Stomach (tissue), 4 donors: ENCODE measurements at regions not wholly inside any gene's neighbourhood (a gene's known extent, or its start where the extent isn't known, plus 50 kb on each side); places are given as distances from the start of the nearest gene placed in this dataset.

ENCODE experiments used
- POLR2A ChIP-seq, 4 donors: fragments of 450-650 bp; IDR thresholded peaks; one replicate each; pipeline ENCODE4 v1.6.1; 2016; ENCODE audit warnings: antibody characterized with exemption in 4 of 4, control low read depth in 2 of 4, mild to moderate bottlenecking in 1 of 4, moderate library complexity in 1 of 4
- POLR2AphosphoS5 ChIP-seq, 3 donors: sonication (generic); formaldehyde crosslinking; IDR thresholded peaks; one replicate each; pipeline ENCODE4 v1.6.1; 2016; ENCODE audit warnings: antibody characterized with exemption in 3 of 3
- TF ChIP-seq, protein P1 (sequence below), 7 experiments: fragments of 450-650 bp in 4 of 7; fragments of 200-600 bp in 3 of 7; sonication (generic) in 3 of 7; IDR thresholded peaks; one replicate each; pipeline ENCODE4 v1.5.1; 2016 to 2019; ENCODE audit warnings: antibody characterized with exemption in 7 of 7, control low read depth in 2 of 7, mild to moderate bottlenecking in 1 of 7

DNA sequence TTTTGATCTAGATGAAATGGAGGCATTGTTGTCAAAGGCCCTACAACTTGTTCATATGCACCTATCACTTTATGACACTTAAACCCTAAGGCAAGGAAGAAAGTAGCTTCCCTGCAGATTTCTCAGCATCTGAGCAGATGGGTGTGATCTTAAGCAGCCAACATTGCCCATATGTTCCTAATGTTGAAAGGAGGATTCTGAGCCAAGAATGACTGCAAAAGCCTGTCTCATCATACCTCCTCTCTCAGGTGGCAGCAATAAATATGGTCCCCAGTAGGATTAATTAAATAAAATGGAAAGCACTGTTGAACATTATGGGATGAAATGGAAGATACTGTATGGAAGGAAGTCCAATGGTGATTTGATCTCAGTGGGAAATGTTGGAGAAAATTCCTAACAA, 538.1 kb upstream of the MAN1A1 start:
- TF ChIP-seq, protein P1, sequence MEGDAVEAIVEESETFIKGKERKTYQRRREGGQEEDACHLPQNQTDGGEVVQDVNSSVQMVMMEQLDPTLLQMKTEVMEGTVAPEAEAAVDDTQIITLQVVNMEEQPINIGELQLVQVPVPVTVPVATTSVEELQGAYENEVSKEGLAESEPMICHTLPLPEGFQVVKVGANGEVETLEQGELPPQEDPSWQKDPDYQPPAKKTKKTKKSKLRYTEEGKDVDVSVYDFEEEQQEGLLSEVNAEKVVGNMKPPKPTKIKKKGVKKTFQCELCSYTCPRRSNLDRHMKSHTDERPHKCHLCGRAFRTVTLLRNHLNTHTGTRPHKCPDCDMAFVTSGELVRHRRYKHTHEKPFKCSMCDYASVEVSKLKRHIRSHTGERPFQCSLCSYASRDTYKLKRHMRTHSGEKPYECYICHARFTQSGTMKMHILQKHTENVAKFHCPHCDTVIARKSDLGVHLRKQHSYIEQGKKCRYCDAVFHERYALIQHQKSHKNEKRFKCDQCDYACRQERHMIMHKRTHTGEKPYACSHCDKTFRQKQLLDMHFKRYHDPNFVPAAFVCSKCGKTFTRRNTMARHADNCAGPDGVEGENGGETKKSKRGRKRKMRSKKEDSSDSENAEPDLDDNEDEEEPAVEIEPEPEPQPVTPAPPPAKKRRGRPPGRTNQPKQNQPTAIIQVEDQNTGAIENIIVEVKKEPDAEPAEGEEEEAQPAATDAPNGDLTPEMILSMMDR (IDR thresholded peaks at IDR 0.05), result no peak
- no peak for TF ChIP-seq POLR2AphosphoS5 (IDR thresholded peaks at IDR 0.05)
- no peak for TF ChIP-seq POLR2A (IDR thresholded peaks at IDR 0.05)
